VCaP (cell line): ENCODE measurements at regions not wholly inside any gene's neighbourhood (a gene's known extent, or its start where the extent isn't known, plus 50 kb on each side); places are given as distances from the start of the nearest gene placed in this dataset.
"Not testable (repeated sequence)": the region's sequence is repeated elsewhere in the genome, so short reads cannot be mapped to it uniquely, and the experiment has no call there.

Experiments
- H3K27ac ChIP-seq: fragments of 450-650 bp; 2 replicates; pipeline ENCODE4 v1.5.1; 2017
- CTCF ChIP-seq: fragments of 450-650 bp; conservative IDR thresholded peaks from 2 replicates; pipeline ENCODE4 v1.5.1; 2017; ENCODE audit warnings: mild to moderate bottlenecking, moderate library complexity

GRCh38 chr13:44713788-44714469, 137.8 kb upstream of the TSC22D1 start:
- no peak overlapping the region for H3K27ac ChIP-seq
- no peak for TF ChIP-seq CTCF

DNA sequence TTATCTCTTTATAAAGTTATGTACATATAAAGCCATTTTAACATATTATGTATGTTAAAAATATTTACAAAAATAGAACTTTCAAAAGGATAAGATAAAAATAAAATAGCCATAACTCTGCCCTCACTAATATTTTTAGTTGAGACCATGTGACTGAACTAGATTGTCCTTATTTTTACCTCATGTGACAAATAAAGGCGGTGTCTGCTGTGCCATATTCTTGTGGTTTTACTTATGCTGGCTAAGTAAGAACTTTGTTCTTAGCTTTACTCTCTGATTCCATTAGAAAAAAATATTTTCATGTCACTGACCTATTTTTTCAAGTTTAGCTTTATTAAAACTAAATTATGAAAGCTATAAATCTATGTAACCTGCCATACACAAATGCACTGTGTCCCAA, 135.6 kb upstream of the TSC22D1 start:
- no peak for TF ChIP-seq CTCF
- H3K27ac ChIP-seq, result no peak overlapping the region

DNA sequence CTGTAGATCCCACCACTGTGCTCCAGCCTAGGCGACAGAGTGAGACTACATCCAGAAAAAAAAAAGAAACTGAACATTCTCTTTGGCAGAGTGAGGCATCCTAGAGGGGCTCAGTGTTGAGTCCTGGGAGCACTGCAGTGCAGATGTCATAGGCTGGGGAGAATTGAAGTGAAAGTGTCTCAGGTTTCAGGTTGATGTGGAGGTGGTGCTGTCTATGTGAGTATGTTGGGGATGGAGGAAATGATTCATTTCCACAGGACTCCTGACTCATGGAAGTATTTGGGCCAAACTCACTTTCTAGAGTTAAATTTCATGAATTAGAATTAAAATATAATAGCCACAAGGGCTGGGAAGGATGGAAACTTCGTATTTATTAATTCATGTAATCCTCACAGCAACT, 134.4 kb upstream of the TSC22D1 start:
- no peak overlapping the region for H3K27ac ChIP-seq

GRCh38 chr13:44704811-44705210, 128.7 kb upstream of the TSC22D1 start:
- not testable (repeated sequence) for H3K27ac ChIP-seq

More for the DNA sequence above, 134.4 kb upstream of the TSC22D1 start:
- no peak for TF ChIP-seq CTCF

DNA sequence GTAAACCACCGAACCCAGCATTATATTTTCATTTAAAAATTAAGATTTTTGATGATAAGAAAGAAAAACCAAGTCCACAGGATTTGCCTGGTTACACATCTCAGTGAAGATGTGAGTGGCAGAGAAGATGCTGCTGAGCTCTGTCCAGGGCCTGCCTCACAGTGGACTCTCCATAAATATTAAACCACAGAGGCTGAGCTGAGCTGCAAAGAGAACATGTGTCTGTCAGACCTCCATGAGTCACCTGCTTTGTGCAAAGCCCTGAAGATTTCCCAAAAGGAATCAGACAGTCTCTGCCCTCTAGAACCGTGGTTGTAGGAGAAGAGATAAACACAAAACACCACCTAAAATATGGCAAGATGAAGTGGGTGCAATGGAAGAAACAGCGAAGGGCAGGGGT, 127.2 kb upstream of the TSC22D1 start:
- no peak overlapping the region for H3K27ac ChIP-seq
- no peak for TF ChIP-seq CTCF

DNA sequence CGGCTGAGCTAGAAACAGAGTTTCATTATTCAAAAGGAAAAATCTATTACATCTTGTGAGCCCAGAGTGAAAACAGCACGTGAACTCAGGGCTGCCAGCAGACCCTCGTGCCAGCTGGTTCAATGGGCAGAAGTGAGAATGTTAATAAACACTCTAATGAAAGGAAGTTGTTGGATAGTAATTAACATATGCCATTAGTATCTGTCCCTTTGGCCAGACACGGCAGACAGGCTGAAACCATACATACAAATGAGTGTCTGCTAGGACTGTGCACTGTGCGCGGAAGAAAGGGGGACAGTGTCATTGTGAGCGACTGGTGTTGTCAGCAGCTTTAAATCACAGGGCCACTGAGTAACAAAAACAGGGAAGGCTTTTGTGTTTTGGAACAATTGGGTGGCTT, 121.9 kb upstream of the TSC22D1 start:
- H3K27ac ChIP-seq, result no peak overlapping the region
- TF ChIP-seq CTCF, result no peak

DNA sequence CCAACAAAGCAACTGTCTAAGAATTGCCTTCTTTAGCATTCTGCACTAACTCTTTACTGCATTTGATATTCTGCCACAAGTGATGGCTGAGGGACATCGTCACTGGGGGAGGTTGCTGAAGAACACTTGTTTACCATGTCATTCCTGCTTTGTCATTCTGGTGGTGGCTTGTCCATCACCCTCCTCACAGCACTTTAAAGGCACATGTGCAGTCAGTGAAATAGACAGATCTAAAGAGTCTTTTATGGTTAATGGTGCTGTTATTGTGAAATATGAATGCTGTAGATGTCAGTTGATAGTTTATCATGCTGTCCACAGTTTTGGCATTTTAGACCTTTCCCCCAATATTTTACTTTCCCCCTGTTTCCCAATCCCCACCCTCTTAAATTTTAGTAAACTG, 120.9 kb upstream of the TSC22D1 start:
- TF ChIP-seq CTCF, result no peak
- H3K27ac ChIP-seq, result no peak overlapping the region

GRCh38 chr13:44695520-44695919, 119.4 kb upstream of the TSC22D1 start:
- H3K27ac ChIP-seq, result no peak overlapping the region

More at GRCh38 chr13:44695520-44695919, 119.4 kb upstream of the TSC22D1 start:
- TF ChIP-seq CTCF, result no peak
